ENCODE measurements at regions not wholly inside any gene's neighbourhood (a gene's known extent, or its start where the extent isn't known, plus 50 kb on each side); places are given as distances from the start of the nearest gene placed in this dataset.
"Not testable (repeated sequence)": the region's sequence is repeated elsewhere in the genome, so short reads cannot be mapped to it uniquely, and the experiment has no call there.

- DNase-seq (ENCODE audit: low read depth in 2 of 2) = no peak
- H3K4me3 ChIP-seq (replicated peaks in 1 of 2; ENCODE audit: low read depth in 2 of 2, low read length in 2 of 2) = no peak overlapping the region
- no peak for TF ChIP-seq CTCF (IDR thresholded peaks at IDR 0.05; ENCODE audit: low read depth, low read length)
Measured at GRCh38 chr1:232164078-232164963, 465.6 kb downstream of the SIPA1L2 start.

- no peak for TF ChIP-seq CTCF (IDR thresholded peaks at IDR 0.05; ENCODE audit: low read depth, low read length)
- no peak overlapping the region for H3K4me3 ChIP-seq (replicated peaks in 1 of 2; ENCODE audit: low read depth in 2 of 2, low read length in 2 of 2)
- no peak for DNase-seq (ENCODE audit: low read depth in 2 of 2)
Measured at GRCh38 chr1:232163533-232163932, 466.4 kb downstream of the SIPA1L2 start.

GRCh38 chr1:232162001-232162400 is 467.9 kb downstream of the SIPA1L2 start:
- no peak for DNase-seq (ENCODE audit: low read depth in 2 of 2)
- H3K4me3 ChIP-seq (replicated peaks in 1 of 2; ENCODE audit: low read depth in 2 of 2, low read length in 2 of 2) = no peak overlapping the region
- no peak for TF ChIP-seq CTCF (IDR thresholded peaks at IDR 0.05; ENCODE audit: low read depth, low read length)

GRCh38 chr1:232158558-232158957 is 471.4 kb downstream of the SIPA1L2 start:
- H3K4me3 ChIP-seq (replicated peaks in 1 of 2; ENCODE audit: low read depth in 2 of 2, low read length in 2 of 2); DNase-seq (ENCODE audit: low read depth in 2 of 2): not testable (repeated sequence)

- not testable (repeated sequence) for DNase-seq (ENCODE audit: low read depth in 2 of 2); H3K4me3 ChIP-seq (replicated peaks in 1 of 2; ENCODE audit: low read depth in 2 of 2, low read length in 2 of 2)
Measured at GRCh38 chr1:232156070-232156469, 473.9 kb downstream of the SIPA1L2 start.

GRCh38 chr1:232153652-232154051 is 476.3 kb downstream of the SIPA1L2 start:
- no peak for TF ChIP-seq CTCF (IDR thresholded peaks at IDR 0.05; ENCODE audit: low read depth, low read length)

GRCh38 chr1:232150770-232151548 is 479.0 kb downstream of the SIPA1L2 start:
- no peak overlapping the region for H3K4me3 ChIP-seq (replicated peaks in 1 of 2; ENCODE audit: low read depth in 2 of 2, low read length in 2 of 2)
- no peak for DNase-seq (ENCODE audit: low read depth in 2 of 2)
- no peak for TF ChIP-seq CTCF (IDR thresholded peaks at IDR 0.05; ENCODE audit: low read depth, low read length)

More at GRCh38 chr1:232153652-232154051, 476.3 kb downstream of the SIPA1L2 start:
- DNase-seq (ENCODE audit: low read depth in 2 of 2) = no peak
- H3K4me3 ChIP-seq (replicated peaks in 1 of 2; ENCODE audit: low read depth in 2 of 2, low read length in 2 of 2) = no peak overlapping the region

Data from cardiac fibroblast (primary cell).